Fibroblast of the aortic adventitia (primary cell): ENCODE measurements at regions not wholly inside any gene's neighbourhood (a gene's known extent, or its start where the extent isn't known, plus 50 kb on each side); places are given as distances from the start of the nearest gene placed in this dataset.

Source experiments
- DNase-seq: peaks from one replicate; pipeline ENCODE4 v3.0.0-alpha.2; 2010; ENCODE audit warnings: low read depth
- H3K4me3 ChIP-seq: 2 replicates; pipeline ENCODE4 v1.5.1; 2011; ENCODE audit warnings: low read depth, mild to moderate bottlenecking, control low read depth, low read length, moderate library complexity
- CTCF ChIP-seq: IDR thresholded peaks from 2 replicates; pipeline ENCODE4 v1.5.1; 2011; ENCODE audit warnings: mild to moderate bottlenecking, low read length, control low read depth, inconsistent platforms; ENCODE audit not compliant: insufficient read depth

DNA sequence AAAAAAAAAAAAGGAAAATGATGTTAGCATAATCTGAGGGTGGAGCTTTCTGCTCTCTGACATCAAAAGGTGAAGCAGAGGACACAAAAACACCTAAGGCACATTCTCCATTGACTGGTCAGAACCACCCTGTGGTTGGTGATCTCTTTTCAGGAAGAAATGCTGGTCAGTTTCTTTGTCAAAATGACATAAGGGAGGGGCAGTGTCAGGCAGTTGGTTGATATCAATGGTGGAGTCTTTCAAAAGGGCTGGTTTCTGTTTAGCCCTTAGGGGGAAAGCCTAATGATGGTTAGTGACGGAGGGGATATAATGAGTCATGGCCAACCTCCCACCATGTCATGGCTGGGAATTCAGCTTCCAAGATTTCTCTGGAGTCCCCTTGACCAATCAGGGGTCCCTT is 185.9 kb upstream of the GBE1 start:
- DNase-seq: no peak
- no peak for TF ChIP-seq CTCF
- H3K4me3 ChIP-seq: no peak overlapping the region

GRCh38 chr3:81938681-81939080 is 177.2 kb upstream of the GBE1 start:
- DNase-seq: no peak
- no peak for TF ChIP-seq CTCF
- no peak overlapping the region for H3K4me3 ChIP-seq

GRCh38 chr3:81936817-81937216 is 175.4 kb upstream of the GBE1 start:
- no peak for TF ChIP-seq CTCF
- H3K4me3 ChIP-seq: no peak overlapping the region
- DNase-seq: no peak

- H3K4me3 ChIP-seq: no peak overlapping the region
- no peak for TF ChIP-seq CTCF
- DNase-seq: no peak
Measured at GRCh38 chr3:81932681-81933080, 171.2 kb upstream of the GBE1 start.

DNA sequence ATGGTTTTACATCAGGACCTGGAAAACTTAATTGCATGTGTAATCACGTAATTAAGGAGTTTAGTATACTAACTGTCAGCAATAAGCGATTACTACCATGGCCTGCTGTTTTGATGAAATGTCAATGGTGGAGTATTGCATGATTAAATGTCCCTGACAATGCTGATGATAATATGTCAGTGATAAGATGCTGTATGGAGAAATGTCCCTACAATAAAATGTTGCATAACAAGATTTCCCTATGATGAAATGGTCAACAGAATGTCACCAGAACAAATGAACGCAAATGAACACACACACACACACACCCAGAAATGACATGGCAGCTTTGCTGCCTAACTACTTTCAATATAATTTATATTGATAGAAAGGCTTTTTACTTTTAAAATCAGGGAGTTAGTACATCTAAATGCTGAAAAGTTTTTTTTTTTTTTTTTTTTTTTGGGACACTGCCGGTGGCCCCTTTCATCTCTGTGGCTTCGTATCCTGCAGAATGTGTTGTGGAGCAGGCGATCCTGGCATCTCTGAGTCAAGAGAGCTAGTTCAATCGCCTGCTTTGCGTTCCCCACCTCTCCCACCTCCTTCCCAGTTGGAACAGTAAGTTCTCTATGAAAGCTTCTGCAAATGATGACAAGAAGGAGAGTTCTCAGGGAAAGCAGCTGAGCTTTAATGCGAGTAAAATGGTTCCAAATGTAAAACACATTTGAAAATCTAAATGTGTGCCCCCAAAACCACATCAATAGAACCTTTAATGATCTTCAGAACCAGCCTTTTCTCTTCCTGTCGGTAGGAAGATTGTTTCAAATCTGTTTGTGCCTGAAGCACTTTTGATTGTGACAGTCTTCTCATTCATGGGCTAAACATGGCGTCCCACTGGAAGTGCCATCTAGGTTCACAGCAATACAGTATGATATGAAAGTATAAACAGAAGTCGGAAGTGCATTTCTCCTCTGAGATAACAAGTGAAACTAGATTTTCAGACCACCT is 170.1 kb upstream of the GBE1 start:
- no peak overlapping the region for H3K4me3 ChIP-seq
- no peak for DNase-seq
- no peak for TF ChIP-seq CTCF

GRCh38 chr3:81929697-81930096 is 168.3 kb upstream of the GBE1 start:
- no peak for TF ChIP-seq CTCF
- H3K4me3 ChIP-seq: no peak overlapping the region
- no peak for DNase-seq
